ENCODE measurements at regions not wholly inside any gene's neighbourhood (a gene's known extent, or its start where the extent isn't known, plus 50 kb on each side); places are given as distances from the start of the nearest gene placed in this dataset.

- ChIA-PET CTCF (no interaction called here), POLR2A (no interaction called here)
- Histone ChIP-seq H3K27me3 (ENCODE audit: insufficient read depth, low read length, poor library complexity, severe bottlenecking) (no peaks in the 10 kb centered on the region), H3K9me3 (ENCODE audit: low read length) (no peaks in the 10 kb centered on the region), H3K36me3 (ENCODE audit: insufficient read depth, low read length) (no peaks in the 10 kb centered on the region), H3K4me3 (ENCODE audit: low read length) (no peak overlapping the region), H3K4me1 (ENCODE audit: insufficient read depth, low read length) (no peaks in the 10 kb centered on the region), H3K27ac (ENCODE audit: low read depth, low read length) (no peak overlapping the region)
- H3K4me3 Mint-ChIP-seq, result no peak overlapping the region
- H3K27ac Mint-ChIP-seq, result no peak overlapping the region
- no peaks in the 10 kb centered on the region for H3K4me1 Mint-ChIP-seq
- DNase-seq, result no peak
- no peaks in the 10 kb centered on the region for H3K27me3 Mint-ChIP-seq
- peaks cover 2 to 20% (median 13%) of the 10 kb centered on the region in 5 donors for H3K9me3 Mint-ChIP-seq
- no peaks in the 10 kb centered on the region for H3K36me3 Mint-ChIP-seq
Observed at GRCh38 chr4:45701621-45702020, 422.2 kb downstream of the GABRG1 start.

- Histone ChIP-seq H3K4me1 (ENCODE audit: insufficient read depth, low read length) (no peaks in the 10 kb centered on the region), H3K36me3 (ENCODE audit: insufficient read depth, low read length) (no peaks in the 10 kb centered on the region), H3K4me3 (ENCODE audit: low read length) (no peak overlapping the region), H3K27me3 (ENCODE audit: insufficient read depth, low read length, poor library complexity, severe bottlenecking) (no peaks in the 10 kb centered on the region), H3K27ac (ENCODE audit: low read depth, low read length) (no peak overlapping the region), H3K9me3 (ENCODE audit: low read length) (no peaks in the 10 kb centered on the region)
- no peak for DNase-seq
- POLR2A ChIA-PET, result no interaction called here
- no peaks in the 10 kb centered on the region for H3K4me1 Mint-ChIP-seq
- H3K9me3 Mint-ChIP-seq, result peaks cover 7 to 17% (median 11%) of the 10 kb centered on the region in 5 donors
- no peak overlapping the region for H3K4me3 Mint-ChIP-seq
- H3K27me3 Mint-ChIP-seq, result no peaks in the 10 kb centered on the region
- H3K36me3 Mint-ChIP-seq, result no peaks in the 10 kb centered on the region
- CTCF ChIA-PET, result no interaction called here
- H3K27ac Mint-ChIP-seq, result no peak overlapping the region
Observed at GRCh38 chr4:45693746-45694145, 430.1 kb downstream of the GABRG1 start.

DNA sequence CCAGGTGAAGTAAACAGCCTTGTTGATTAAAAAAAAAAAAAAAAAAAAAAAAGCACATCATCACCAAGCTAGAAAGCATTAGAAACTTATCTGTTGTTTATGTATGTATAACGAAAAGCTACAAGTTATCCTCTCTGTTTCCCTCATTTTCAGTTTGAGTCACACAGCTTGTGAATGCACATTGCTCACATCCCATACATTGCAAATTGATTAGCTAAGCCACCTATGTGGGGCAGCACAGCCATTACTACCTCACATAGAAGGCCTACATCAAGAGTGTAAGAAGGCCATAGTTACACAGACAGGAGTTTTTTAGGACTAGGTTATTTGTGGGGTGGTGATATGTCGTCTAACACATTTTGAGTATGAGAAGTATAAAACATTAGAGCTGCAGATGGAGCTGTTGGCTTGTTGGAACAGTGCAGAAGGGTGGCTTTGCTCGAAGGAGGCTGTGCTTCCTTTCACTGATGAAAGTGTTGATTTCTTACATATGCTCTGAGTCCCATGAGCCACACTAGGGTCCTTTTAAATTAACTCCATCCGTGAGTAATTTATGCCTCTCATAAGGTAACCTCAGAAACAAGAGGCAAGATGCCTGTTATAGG lies 431.6 kb downstream of the GABRG1 start:
- POLR2A ChIA-PET, result no interaction called here
- CTCF ChIA-PET, result no interaction called here
- no peaks in the 10 kb centered on the region for H3K36me3 ChIP-seq (ENCODE audit: insufficient read depth, low read length)
- H3K36me3 Mint-ChIP-seq, result no peaks in the 10 kb centered on the region
- no peaks in the 10 kb centered on the region for H3K4me1 Mint-ChIP-seq
- no peaks in the 10 kb centered on the region for H3K27me3 Mint-ChIP-seq
- no peaks in the 10 kb centered on the region for H3K27me3 ChIP-seq (ENCODE audit: insufficient read depth, low read length, poor library complexity, severe bottlenecking)
- H3K4me3 Mint-ChIP-seq, result no peak overlapping the region
- no peaks in the 10 kb centered on the region for H3K4me1 ChIP-seq (ENCODE audit: insufficient read depth, low read length)
- H3K9me3 ChIP-seq (ENCODE audit: low read length), result no peaks in the 10 kb centered on the region
- no peak overlapping the region for H3K27ac Mint-ChIP-seq
- H3K4me3 ChIP-seq (ENCODE audit: low read length), result no peak overlapping the region
- no peak overlapping the region for H3K27ac ChIP-seq (ENCODE audit: low read depth, low read length)
- no peak for DNase-seq
- H3K9me3 Mint-ChIP-seq, result peaks cover 7 to 18% (median 13%) of the 10 kb centered on the region in 5 donors

- no peaks in the 10 kb centered on the region for H3K27me3 ChIP-seq (ENCODE audit: insufficient read depth, low read length, poor library complexity, severe bottlenecking)
- no peak for DNase-seq
- POLR2A ChIA-PET, result no interaction called here
- no peak overlapping the region for H3K4me3 ChIP-seq (ENCODE audit: low read length)
- H3K9me3 ChIP-seq (ENCODE audit: low read length), result no peaks in the 10 kb centered on the region
- H3K27me3 Mint-ChIP-seq, result no peaks in the 10 kb centered on the region
- H3K27ac Mint-ChIP-seq, result no peak overlapping the region
- no peaks in the 10 kb centered on the region for H3K36me3 Mint-ChIP-seq
- H3K27ac ChIP-seq (ENCODE audit: low read depth, low read length), result no peak overlapping the region
- CTCF ChIA-PET, result no interaction called here
- no peaks in the 10 kb centered on the region for H3K4me1 Mint-ChIP-seq
- H3K4me1 ChIP-seq (ENCODE audit: insufficient read depth, low read length), result no peaks in the 10 kb centered on the region
- no peaks in the 10 kb centered on the region for H3K36me3 ChIP-seq (ENCODE audit: insufficient read depth, low read length)
- peaks cover 9 to 29% (median 16%) of the 10 kb centered on the region in 5 donors for H3K9me3 Mint-ChIP-seq
- H3K4me3 Mint-ChIP-seq, result no peak overlapping the region
Observed at GRCh38 chr4:45688341-45688740, 435.5 kb downstream of the GABRG1 start.

DNA sequence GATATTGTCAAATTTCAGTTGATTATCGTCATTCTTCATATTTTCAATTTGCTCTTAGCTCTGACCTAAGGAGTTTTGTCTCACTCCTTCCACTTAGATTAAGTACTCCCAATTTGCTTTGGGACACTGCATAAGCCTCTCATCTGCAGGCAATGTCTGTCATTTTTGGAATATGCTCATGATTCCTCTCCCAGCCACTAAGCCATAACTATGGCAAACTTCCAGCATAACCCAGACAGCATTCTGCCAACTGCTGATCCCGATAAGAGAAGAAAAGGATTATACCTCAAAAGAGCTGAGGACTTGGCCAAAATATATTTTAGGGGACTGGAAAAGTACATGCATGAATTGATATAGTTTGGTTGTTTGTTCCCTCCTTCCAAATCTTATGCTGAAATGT lies 444.4 kb downstream of the GABRG1 start:
- ChIA-PET CTCF (no interaction called here), POLR2A (no interaction called here)
- Mint-ChIP-seq H3K27me3 (no peaks in the 10 kb centered on the region), H3K9me3 (peaks cover 8 to 24% (median 18%) of the 10 kb centered on the region in 5 donors), H3K4me1 (no peaks in the 10 kb centered on the region), H3K36me3 (no peaks in the 10 kb centered on the region), H3K27ac (no peak overlapping the region), H3K4me3 (no peak overlapping the region)
- no peaks in the 10 kb centered on the region for H3K36me3 ChIP-seq (ENCODE audit: insufficient read depth, low read length)
- no peak for DNase-seq
- no peak overlapping the region for H3K27ac ChIP-seq (ENCODE audit: low read depth, low read length)
- no peaks in the 10 kb centered on the region for H3K9me3 ChIP-seq (ENCODE audit: low read length)
- H3K4me3 ChIP-seq (ENCODE audit: low read length), result no peak overlapping the region
- no peaks in the 10 kb centered on the region for H3K27me3 ChIP-seq (ENCODE audit: insufficient read depth, low read length, poor library complexity, severe bottlenecking)
- H3K4me1 ChIP-seq (ENCODE audit: insufficient read depth, low read length), result no peaks in the 10 kb centered on the region

DNA sequence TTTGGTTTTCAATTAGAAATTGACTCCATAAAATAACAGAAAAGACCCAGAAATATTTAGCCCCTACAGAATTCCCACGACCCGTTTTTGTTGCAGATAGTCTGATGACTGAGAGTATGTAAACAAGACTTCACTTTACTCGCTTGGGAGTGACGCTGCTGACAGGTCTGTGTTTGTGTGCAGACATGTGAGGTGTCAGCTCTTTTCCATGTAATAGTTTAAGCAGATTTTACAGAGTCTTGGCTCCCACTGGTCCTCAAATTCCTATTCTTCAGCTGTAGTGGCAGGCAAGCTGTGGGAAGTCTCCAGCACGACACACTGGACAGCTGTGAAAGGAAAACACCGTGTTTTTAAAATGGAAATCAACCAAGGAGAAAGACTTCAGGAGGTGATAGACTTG lies 455.7 kb downstream of the GABRG1 start:
- POLR2A ChIA-PET, result no interaction called here
- no peak overlapping the region for H3K27ac ChIP-seq (ENCODE audit: low read depth, low read length)
- H3K4me3 Mint-ChIP-seq, result no peak overlapping the region

GRCh38 chr4:45663628-45664081 lies 460.2 kb downstream of the GABRG1 start:
- H3K36me3 ChIP-seq (ENCODE audit: insufficient read depth, low read length), result no peaks in the 10 kb centered on the region
- H3K4me3 ChIP-seq (ENCODE audit: low read length), result no peak overlapping the region
- H3K9me3 ChIP-seq (ENCODE audit: low read length), result no peaks in the 10 kb centered on the region
- no peaks in the 10 kb centered on the region for H3K4me1 ChIP-seq (ENCODE audit: insufficient read depth, low read length)
- DNase-seq, result no peak
- CTCF ChIA-PET, result no interaction called here
- H3K27me3 ChIP-seq (ENCODE audit: insufficient read depth, low read length, poor library complexity, severe bottlenecking), result no peaks in the 10 kb centered on the region
- Mint-ChIP-seq H3K9me3 (peaks cover 1 to 12% (median 6%) of the 10 kb centered on the region in 5 donors), H3K27ac (no peak overlapping the region), H3K36me3 (peaks cover 0 to 1% (median 0%) of the 10 kb centered on the region in 3 donors), H3K27me3 (no peaks in the 10 kb centered on the region), H3K4me1 (no peaks in the 10 kb centered on the region), H3K4me3 (no peak overlapping the region)
- POLR2A ChIA-PET, result no interaction called here
- no peak overlapping the region for H3K27ac ChIP-seq (ENCODE audit: low read depth, low read length)

More for the DNA sequence above, 455.7 kb downstream of the GABRG1 start:
- no peak overlapping the region for H3K27ac Mint-ChIP-seq
- DNase-seq, result no peak
- H3K4me3 ChIP-seq (ENCODE audit: low read length), result no peak overlapping the region
- no peaks in the 10 kb centered on the region for H3K27me3 Mint-ChIP-seq
- no peaks in the 10 kb centered on the region for H3K27me3 ChIP-seq (ENCODE audit: insufficient read depth, low read length, poor library complexity, severe bottlenecking)
- H3K4me1 Mint-ChIP-seq, result no peaks in the 10 kb centered on the region
- H3K36me3 Mint-ChIP-seq, result peaks cover 0 to 1% (median 0%) of the 10 kb centered on the region in 3 donors
- H3K9me3 Mint-ChIP-seq, result peaks cover 0 to 13% (median 7%) of the 10 kb centered on the region in 5 donors
- H3K4me1 ChIP-seq (ENCODE audit: insufficient read depth, low read length), result no peaks in the 10 kb centered on the region
- no peaks in the 10 kb centered on the region for H3K36me3 ChIP-seq (ENCODE audit: insufficient read depth, low read length)
- no peaks in the 10 kb centered on the region for H3K9me3 ChIP-seq (ENCODE audit: low read length)
- CTCF ChIA-PET, result no interaction called here

DNA sequence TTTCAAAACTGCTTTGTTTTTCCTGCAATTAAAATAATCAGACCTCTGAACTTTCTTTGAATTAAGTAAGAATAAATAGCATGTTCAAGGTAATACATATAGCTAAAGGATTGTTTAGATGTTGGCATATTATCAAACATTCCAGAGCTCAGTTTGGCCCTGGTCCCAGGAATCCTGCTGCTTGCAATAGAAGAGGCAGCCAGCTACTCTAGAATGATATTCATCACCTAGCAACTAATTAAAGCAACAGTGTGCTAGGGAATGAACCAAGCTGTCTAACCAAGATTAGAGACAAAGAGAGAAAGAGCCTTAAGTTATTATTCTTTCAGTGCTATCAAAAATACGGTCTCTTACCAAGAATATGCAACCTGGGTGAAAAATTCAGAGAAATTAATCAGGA lies 460.9 kb downstream of the GABRG1 start:
- no peak overlapping the region for H3K27ac Mint-ChIP-seq
- no peaks in the 10 kb centered on the region for H3K36me3 ChIP-seq (ENCODE audit: insufficient read depth, low read length)
- H3K4me1 ChIP-seq (ENCODE audit: insufficient read depth, low read length), result no peaks in the 10 kb centered on the region
- no peaks in the 10 kb centered on the region for H3K27me3 Mint-ChIP-seq
- no peaks in the 10 kb centered on the region for H3K27me3 ChIP-seq (ENCODE audit: insufficient read depth, low read length, poor library complexity, severe bottlenecking)
- no peaks in the 10 kb centered on the region for H3K9me3 ChIP-seq (ENCODE audit: low read length)
- H3K36me3 Mint-ChIP-seq, result peaks cover 0 to 1% (median 0%) of the 10 kb centered on the region in 3 donors
- H3K4me1 Mint-ChIP-seq, result no peaks in the 10 kb centered on the region
- ChIA-PET POLR2A (no interaction called here), CTCF (no interaction called here)
- peaks cover 0 to 12% (median 5%) of the 10 kb centered on the region in 5 donors for H3K9me3 Mint-ChIP-seq
- H3K27ac ChIP-seq (ENCODE audit: low read depth, low read length), result no peak overlapping the region
- no peak for DNase-seq
- no peak overlapping the region for H3K4me3 Mint-ChIP-seq
- no peak overlapping the region for H3K4me3 ChIP-seq (ENCODE audit: low read length)

- H3K4me1 Mint-ChIP-seq, result no peaks in the 10 kb centered on the region
- Histone ChIP-seq H3K9me3 (ENCODE audit: low read length) (no peaks in the 10 kb centered on the region), H3K4me3 (ENCODE audit: low read length) (no peak overlapping the region), H3K36me3 (ENCODE audit: insufficient read depth, low read length) (no peaks in the 10 kb centered on the region), H3K27ac (ENCODE audit: low read depth, low read length) (no peak overlapping the region), H3K27me3 (ENCODE audit: insufficient read depth, low read length, poor library complexity, severe bottlenecking) (no peaks in the 10 kb centered on the region), H3K4me1 (ENCODE audit: insufficient read depth, low read length) (no peaks in the 10 kb centered on the region)
- H3K9me3 Mint-ChIP-seq, result peaks cover 0 to 10% (median 5%) of the 10 kb centered on the region in 5 donors
- no peak overlapping the region for H3K4me3 Mint-ChIP-seq
- ChIA-PET POLR2A (no interaction called here), CTCF (no interaction called here)
- no peaks in the 10 kb centered on the region for H3K27me3 Mint-ChIP-seq
- no peak overlapping the region for H3K27ac Mint-ChIP-seq
- peaks cover 0 to 1% (median 0%) of the 10 kb centered on the region in 3 donors for H3K36me3 Mint-ChIP-seq
- DNase-seq, result no peak
Observed at GRCh38 chr4:45661893-45662292, 462.0 kb downstream of the GABRG1 start.

All from CD8-positive, alpha-beta memory T cell (primary cell).